ENCODE measurements at regions not wholly inside any gene's neighbourhood (a gene's known extent, or its start where the extent isn't known, plus 50 kb on each side); places are given as distances from the start of the nearest gene placed in this dataset.

DNA sequence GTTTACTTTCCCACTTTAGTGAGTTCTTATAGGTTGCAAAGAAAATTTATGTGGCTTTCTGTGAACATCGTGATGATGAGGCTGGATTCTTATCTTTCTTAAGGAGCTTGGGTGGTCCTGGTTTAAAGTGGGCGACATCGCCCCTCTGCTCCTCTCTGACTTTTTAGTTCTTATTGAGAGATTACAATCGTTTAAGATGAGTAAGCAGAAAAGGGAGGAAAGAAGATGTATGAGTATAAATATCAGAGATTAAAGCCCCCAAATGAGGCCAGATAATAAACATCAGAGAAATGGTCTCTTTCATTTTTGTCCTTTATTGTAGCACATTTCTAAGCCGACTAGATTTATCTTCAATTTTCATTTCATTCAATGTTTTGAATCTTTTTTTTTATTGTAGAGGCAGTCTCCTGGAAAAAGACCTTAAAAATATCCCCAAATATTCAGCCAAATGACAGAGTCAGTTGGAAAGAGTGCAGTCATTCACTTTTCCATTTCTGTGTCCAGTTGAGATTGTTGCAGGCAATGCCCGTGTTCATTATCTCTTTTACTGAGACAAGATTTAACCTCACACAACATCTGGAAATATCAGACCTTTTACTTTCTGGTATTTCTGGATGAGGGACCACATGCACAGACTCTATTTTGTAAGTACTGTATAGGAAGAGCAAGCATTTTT is 62.0 kb upstream of the PDE7B start:
- TF ChIP-seq CTCF (conservative IDR thresholded peaks at IDR 0.05; ENCODE audit: low read depth, low read length) = no peak
- no peak for TF ChIP-seq EZH2 (IDR thresholded peaks at IDR 0.05; ENCODE audit: low read length, unreplicated experiment)
- TF ChIP-seq EZH2phosphoT487 (IDR thresholded peaks at IDR 0.05; ENCODE audit: borderline replicate concordance, low read length) = no peak
